Amygdala (tissue), 56 donors: ENCODE measurements at regions not wholly inside any gene's neighbourhood (a gene's known extent, or its start where the extent isn't known, plus 50 kb on each side); places are given as distances from the start of the nearest gene placed in this dataset.

Source experiments
- DNase-seq, 56 donors: peaks; one replicate each; lab custom pipeline; 2025; lab: John Stamatoyannopoulos, UW

GRCh38 chr18:14905350-14905749 lies 157.4 kb downstream of the ANKRD30B start:
- DNase-seq: no peak

- DNase-seq: no peak
These were observed 158.0 kb downstream of the ANKRD30B start for GRCh38 chr18:14905979-14906378.

GRCh38 chr18:14907420-14907819 lies 159.4 kb downstream of the ANKRD30B start:
- DNase-seq: no peak

- DNase-seq: no peak
These were observed 160.6 kb downstream of the ANKRD30B start for GRCh38 chr18:14908541-14908940.

- DNase-seq: no peak
These were observed 165.0 kb downstream of the ANKRD30B start for GRCh38 chr18:14912967-14913366.

- no peak for DNase-seq
These were observed 166.1 kb downstream of the ANKRD30B start for GRCh38 chr18:14914121-14914520.

GRCh38 chr18:14914771-14915170 lies 166.8 kb downstream of the ANKRD30B start:
- no peak for DNase-seq

- DNase-seq: no peak
These were observed 168.2 kb downstream of the ANKRD30B start for GRCh38 chr18:14916181-14916580.

GRCh38 chr18:14916851-14917250 lies 168.9 kb downstream of the ANKRD30B start:
- DNase-seq: no peak

GRCh38 chr18:14917311-14917710 lies 169.3 kb downstream of the ANKRD30B start:
- no peak for DNase-seq

GRCh38 chr18:14919666-14920065 lies 171.7 kb downstream of the ANKRD30B start:
- no peak for DNase-seq

GRCh38 chr18:14921031-14921430 lies 173.1 kb downstream of the ANKRD30B start:
- DNase-seq: no peak

GRCh38 chr18:14921547-14921946 lies 173.6 kb downstream of the ANKRD30B start:
- no peak for DNase-seq

GRCh38 chr18:14922031-14922430 lies 174.1 kb downstream of the ANKRD30B start:
- DNase-seq: no peak

GRCh38 chr18:14922965-14923565 lies 175.1 kb downstream of the ANKRD30B start:
- DNase-seq: no peak

- no peak for DNase-seq
These were observed 176.3 kb downstream of the ANKRD30B start for GRCh38 chr18:14924226-14924625.

- DNase-seq: no peak
These were observed 177.3 kb downstream of the ANKRD30B start for GRCh38 chr18:14925281-14925709.

- DNase-seq: no peak
These were observed 179.7 kb downstream of the ANKRD30B start for GRCh38 chr18:14927701-14928100.

GRCh38 chr18:14928396-14928795 lies 180.4 kb downstream of the ANKRD30B start:
- no peak for DNase-seq

GRCh38 chr18:14930076-14930475 lies 182.1 kb downstream of the ANKRD30B start:
- DNase-seq: no peak

GRCh38 chr18:14930576-14930975 lies 182.6 kb downstream of the ANKRD30B start:
- no peak for DNase-seq

- DNase-seq: no peak
These were observed 185.3 kb downstream of the ANKRD30B start for GRCh38 chr18:14933049-14933851.
